Cardiac fibroblast (primary cell): ENCODE measurements at regions not wholly inside any gene's neighbourhood (a gene's known extent, or its start where the extent isn't known, plus 50 kb on each side); places are given as distances from the start of the nearest gene placed in this dataset.

Experiments used
- DNase-seq, 2 donors: peaks; one replicate each; pipeline versions ENCODE4 v3.0.0 to v3.0.0-alpha.2; 2010; ENCODE audit warnings: low read depth in 2 of 2
- H3K4me3 ChIP-seq, 2 donors: replicated peaks in 1 of 2; 1 replicate in 1 of 2; 2 replicates in 1 of 2; pipeline ENCODE4 v1.5.1; 2011; ENCODE audit warnings: low read depth in 2 of 2, low read length in 2 of 2, mild to moderate bottlenecking in 2 of 2, moderate library complexity in 1 of 2
- CTCF ChIP-seq: IDR thresholded peaks from one replicate; pipeline ENCODE4 v1.5.1; 2011; ENCODE audit warnings: low read depth, mild to moderate bottlenecking, low read length, inconsistent platforms

GRCh38 chr15:36090286-36090946 is 489.0 kb upstream of the CDIN1 start:
- H3K4me3 ChIP-seq, result no peak overlapping the region
- TF ChIP-seq CTCF, result no peak
- no peak for DNase-seq

GRCh38 chr15:36106640-36107335 is 472.6 kb upstream of the CDIN1 start:
- DNase-seq, result peak; percentile 33 to 38
- no peak for TF ChIP-seq CTCF
- no peak overlapping the region for H3K4me3 ChIP-seq

- no peak overlapping the region for H3K4me3 ChIP-seq
- no peak for TF ChIP-seq CTCF
- DNase-seq, result no peak
These were observed 470.9 kb upstream of the CDIN1 start for GRCh38 chr15:36108541-36108940.

GRCh38 chr15:36109943-36110658 is 469.3 kb upstream of the CDIN1 start:
- H3K4me3 ChIP-seq, result no peak overlapping the region
- DNase-seq, result peak; percentile 44 to 58
- no peak for TF ChIP-seq CTCF

GRCh38 chr15:36110659-36110993 is 468.8 kb upstream of the CDIN1 start:
- H3K4me3 ChIP-seq, result no peak overlapping the region
- TF ChIP-seq CTCF, result no peak
- DNase-seq, result no peak

GRCh38 chr15:36117296-36117787 is 462.1 kb upstream of the CDIN1 start:
- no peak for TF ChIP-seq CTCF
- no peak for DNase-seq
- no peak overlapping the region for H3K4me3 ChIP-seq
